A549 (cell line): ENCODE measurements at regions not wholly inside any gene's neighbourhood (a gene's known extent, or its start where the extent isn't known, plus 50 kb on each side); places are given as distances from the start of the nearest gene placed in this dataset.

Experiments
- CTCF ChIP-seq: fragments of >200 bp; sonication (Bioruptor Twin); formaldehyde crosslinking; IDR thresholded peaks from 3 replicates; pipeline ENCODE4 v1.5.1; 2016
- RAD21 ChIP-seq, 2 experiments: fragments of >200 bp in 1 of 2; sonication (Bioruptor Twin) in 1 of 2; formaldehyde crosslinking in 1 of 2; IDR thresholded peaks in 1 of 2; conservative IDR thresholded peaks in 1 of 2; 2 replicates in 1 of 2; 3 replicates in 1 of 2; pipeline ENCODE4 v1.6.1; 2012 to 2018; ENCODE audit warnings: inconsistent platforms in 1 of 2

GRCh38 chr2:117339980-117340379 is 474.5 kb upstream of the DDX18 start:
- TF ChIP-seq RAD21 (conservative IDR thresholded peaks at IDR 0.05 in 1 of 2, IDR thresholded peaks at IDR 0.05 in 1 of 2), result no peak
- no peak for TF ChIP-seq CTCF
